ENCODE measurements at regions not wholly inside any gene's neighbourhood (a gene's known extent, or its start where the extent isn't known, plus 50 kb on each side); places are given as distances from the start of the nearest gene placed in this dataset.

DNA sequence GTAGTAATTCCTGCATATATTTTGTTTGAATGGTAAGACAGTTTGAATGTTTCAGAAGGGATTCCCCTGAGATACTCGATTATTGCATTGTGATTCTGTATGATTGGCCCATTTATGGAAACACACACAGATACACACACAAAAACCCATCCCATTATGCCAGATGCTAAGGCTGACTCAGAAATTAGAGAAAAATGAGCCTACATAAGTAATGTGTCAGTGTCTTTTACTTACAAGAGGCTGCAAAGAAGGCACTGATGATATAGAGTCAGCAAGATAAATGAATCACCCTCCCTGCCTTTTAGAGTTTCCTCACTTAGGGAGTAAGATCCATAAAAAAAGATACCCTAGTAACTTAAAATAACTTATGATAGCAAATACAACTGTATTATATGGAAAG is 1481.1 kb upstream of the ACVR2A start:
- TF ChIP-seq, protein P1, sequence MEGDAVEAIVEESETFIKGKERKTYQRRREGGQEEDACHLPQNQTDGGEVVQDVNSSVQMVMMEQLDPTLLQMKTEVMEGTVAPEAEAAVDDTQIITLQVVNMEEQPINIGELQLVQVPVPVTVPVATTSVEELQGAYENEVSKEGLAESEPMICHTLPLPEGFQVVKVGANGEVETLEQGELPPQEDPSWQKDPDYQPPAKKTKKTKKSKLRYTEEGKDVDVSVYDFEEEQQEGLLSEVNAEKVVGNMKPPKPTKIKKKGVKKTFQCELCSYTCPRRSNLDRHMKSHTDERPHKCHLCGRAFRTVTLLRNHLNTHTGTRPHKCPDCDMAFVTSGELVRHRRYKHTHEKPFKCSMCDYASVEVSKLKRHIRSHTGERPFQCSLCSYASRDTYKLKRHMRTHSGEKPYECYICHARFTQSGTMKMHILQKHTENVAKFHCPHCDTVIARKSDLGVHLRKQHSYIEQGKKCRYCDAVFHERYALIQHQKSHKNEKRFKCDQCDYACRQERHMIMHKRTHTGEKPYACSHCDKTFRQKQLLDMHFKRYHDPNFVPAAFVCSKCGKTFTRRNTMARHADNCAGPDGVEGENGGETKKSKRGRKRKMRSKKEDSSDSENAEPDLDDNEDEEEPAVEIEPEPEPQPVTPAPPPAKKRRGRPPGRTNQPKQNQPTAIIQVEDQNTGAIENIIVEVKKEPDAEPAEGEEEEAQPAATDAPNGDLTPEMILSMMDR (IDR thresholded peaks at IDR 0.05; ENCODE audit: insufficient read depth, low read depth, low read length), result no peak
- no peak for TF ChIP-seq EZH2 (IDR thresholded peaks at IDR 0.05; ENCODE audit: insufficient read depth, low read length)

Data from astrocyte (in vitro differentiated cells and primary cell).